ENCODE measurements at regions not wholly inside any gene's neighbourhood (a gene's known extent, or its start where the extent isn't known, plus 50 kb on each side); places are given as distances from the start of the nearest gene placed in this dataset.

DNA sequence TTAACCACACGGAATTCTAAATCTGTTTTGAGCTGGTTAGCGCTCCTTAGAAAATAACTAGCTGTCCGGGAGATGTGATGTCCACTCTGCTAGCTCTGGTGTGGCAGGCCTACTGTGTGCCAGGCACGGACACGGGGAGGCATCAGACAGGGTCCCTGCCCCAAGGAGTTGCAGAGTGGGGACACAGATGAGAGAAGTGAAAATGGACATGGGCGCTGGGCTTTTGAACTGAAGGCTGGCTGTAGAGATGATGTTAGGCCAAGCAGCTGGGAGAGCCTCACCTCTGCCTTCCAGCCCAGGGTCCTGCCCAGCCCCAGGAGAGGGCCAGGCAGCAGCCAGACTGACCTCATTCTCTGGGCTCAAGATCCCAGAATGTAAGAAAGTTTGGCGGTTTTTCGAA is 368.6 kb downstream of the CTTN start:
- TF ChIP-seq, protein P1, sequence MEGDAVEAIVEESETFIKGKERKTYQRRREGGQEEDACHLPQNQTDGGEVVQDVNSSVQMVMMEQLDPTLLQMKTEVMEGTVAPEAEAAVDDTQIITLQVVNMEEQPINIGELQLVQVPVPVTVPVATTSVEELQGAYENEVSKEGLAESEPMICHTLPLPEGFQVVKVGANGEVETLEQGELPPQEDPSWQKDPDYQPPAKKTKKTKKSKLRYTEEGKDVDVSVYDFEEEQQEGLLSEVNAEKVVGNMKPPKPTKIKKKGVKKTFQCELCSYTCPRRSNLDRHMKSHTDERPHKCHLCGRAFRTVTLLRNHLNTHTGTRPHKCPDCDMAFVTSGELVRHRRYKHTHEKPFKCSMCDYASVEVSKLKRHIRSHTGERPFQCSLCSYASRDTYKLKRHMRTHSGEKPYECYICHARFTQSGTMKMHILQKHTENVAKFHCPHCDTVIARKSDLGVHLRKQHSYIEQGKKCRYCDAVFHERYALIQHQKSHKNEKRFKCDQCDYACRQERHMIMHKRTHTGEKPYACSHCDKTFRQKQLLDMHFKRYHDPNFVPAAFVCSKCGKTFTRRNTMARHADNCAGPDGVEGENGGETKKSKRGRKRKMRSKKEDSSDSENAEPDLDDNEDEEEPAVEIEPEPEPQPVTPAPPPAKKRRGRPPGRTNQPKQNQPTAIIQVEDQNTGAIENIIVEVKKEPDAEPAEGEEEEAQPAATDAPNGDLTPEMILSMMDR (IDR thresholded peaks at IDR 0.05; ENCODE audit: poor library complexity) = no peak
- TF ChIP-seq EZH2 (IDR thresholded peaks at IDR 0.05; ENCODE audit: borderline replicate concordance) = no peak
